ENCODE measurements at regions not wholly inside any gene's neighbourhood (a gene's known extent, or its start where the extent isn't known, plus 50 kb on each side); places are given as distances from the start of the nearest gene placed in this dataset.

DNA sequence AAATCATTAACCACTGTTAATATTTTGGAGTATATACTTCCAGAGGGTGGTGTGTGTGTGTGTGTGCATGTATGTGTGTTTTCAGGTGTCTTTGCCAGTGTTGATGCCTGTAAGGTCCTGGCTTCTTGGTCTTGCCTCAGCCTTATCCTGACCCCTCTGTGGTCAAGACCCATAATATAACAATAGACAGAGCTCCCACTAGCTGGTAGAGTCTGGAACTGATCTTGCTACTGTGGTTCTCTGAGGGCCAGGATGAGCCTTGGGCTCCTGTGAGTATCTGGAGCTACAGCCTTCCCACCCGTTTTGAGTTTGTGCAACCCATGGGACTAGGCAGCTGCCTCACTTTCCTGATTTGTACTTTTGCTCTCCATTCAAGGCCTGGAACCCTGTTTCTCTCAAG is 191.0 kb downstream of the IBTK start:
- TF ChIP-seq POLR2AphosphoS5 (IDR thresholded peaks at IDR 0.05; ENCODE audit: low read depth) (no peak), SPI1 (IDR thresholded peaks at IDR 0.05; ENCODE audit: borderline replicate concordance, low read depth) (no peak), GABPA (IDR thresholded peaks at IDR 0.05; ENCODE audit: low read depth) (no peak)
- TF ChIP-seq, protein P1, sequence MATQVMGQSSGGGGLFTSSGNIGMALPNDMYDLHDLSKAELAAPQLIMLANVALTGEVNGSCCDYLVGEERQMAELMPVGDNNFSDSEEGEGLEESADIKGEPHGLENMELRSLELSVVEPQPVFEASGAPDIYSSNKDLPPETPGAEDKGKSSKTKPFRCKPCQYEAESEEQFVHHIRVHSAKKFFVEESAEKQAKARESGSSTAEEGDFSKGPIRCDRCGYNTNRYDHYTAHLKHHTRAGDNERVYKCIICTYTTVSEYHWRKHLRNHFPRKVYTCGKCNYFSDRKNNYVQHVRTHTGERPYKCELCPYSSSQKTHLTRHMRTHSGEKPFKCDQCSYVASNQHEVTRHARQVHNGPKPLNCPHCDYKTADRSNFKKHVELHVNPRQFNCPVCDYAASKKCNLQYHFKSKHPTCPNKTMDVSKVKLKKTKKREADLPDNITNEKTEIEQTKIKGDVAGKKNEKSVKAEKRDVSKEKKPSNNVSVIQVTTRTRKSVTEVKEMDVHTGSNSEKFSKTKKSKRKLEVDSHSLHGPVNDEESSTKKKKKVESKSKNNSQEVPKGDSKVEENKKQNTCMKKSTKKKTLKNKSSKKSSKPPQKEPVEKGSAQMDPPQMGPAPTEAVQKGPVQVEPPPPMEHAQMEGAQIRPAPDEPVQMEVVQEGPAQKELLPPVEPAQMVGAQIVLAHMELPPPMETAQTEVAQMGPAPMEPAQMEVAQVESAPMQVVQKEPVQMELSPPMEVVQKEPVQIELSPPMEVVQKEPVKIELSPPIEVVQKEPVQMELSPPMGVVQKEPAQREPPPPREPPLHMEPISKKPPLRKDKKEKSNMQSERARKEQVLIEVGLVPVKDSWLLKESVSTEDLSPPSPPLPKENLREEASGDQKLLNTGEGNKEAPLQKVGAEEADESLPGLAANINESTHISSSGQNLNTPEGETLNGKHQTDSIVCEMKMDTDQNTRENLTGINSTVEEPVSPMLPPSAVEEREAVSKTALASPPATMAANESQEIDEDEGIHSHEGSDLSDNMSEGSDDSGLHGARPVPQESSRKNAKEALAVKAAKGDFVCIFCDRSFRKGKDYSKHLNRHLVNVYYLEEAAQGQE (IDR thresholded peaks at IDR 0.05; ENCODE audit: insufficient replicate concordance, low read depth): no peak
- TF ChIP-seq, protein P2, sequence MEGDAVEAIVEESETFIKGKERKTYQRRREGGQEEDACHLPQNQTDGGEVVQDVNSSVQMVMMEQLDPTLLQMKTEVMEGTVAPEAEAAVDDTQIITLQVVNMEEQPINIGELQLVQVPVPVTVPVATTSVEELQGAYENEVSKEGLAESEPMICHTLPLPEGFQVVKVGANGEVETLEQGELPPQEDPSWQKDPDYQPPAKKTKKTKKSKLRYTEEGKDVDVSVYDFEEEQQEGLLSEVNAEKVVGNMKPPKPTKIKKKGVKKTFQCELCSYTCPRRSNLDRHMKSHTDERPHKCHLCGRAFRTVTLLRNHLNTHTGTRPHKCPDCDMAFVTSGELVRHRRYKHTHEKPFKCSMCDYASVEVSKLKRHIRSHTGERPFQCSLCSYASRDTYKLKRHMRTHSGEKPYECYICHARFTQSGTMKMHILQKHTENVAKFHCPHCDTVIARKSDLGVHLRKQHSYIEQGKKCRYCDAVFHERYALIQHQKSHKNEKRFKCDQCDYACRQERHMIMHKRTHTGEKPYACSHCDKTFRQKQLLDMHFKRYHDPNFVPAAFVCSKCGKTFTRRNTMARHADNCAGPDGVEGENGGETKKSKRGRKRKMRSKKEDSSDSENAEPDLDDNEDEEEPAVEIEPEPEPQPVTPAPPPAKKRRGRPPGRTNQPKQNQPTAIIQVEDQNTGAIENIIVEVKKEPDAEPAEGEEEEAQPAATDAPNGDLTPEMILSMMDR (IDR thresholded peaks at IDR 0.05; ENCODE audit: insufficient read depth, low read length): no peak
- Histone ChIP-seq H3K27me3 (ENCODE audit: insufficient read depth, poor library complexity, severe bottlenecking) (no peaks in the 10 kb centered on the region), H3K27ac (replicated peaks) (no peak overlapping the region), H3K4me3 (replicated peaks; ENCODE audit: insufficient read depth, low read length) (no peak overlapping the region)
- no peak for DNase-seq (ENCODE audit: low read depth in 1 of 2, low spot score in 1 of 2)

DNA sequence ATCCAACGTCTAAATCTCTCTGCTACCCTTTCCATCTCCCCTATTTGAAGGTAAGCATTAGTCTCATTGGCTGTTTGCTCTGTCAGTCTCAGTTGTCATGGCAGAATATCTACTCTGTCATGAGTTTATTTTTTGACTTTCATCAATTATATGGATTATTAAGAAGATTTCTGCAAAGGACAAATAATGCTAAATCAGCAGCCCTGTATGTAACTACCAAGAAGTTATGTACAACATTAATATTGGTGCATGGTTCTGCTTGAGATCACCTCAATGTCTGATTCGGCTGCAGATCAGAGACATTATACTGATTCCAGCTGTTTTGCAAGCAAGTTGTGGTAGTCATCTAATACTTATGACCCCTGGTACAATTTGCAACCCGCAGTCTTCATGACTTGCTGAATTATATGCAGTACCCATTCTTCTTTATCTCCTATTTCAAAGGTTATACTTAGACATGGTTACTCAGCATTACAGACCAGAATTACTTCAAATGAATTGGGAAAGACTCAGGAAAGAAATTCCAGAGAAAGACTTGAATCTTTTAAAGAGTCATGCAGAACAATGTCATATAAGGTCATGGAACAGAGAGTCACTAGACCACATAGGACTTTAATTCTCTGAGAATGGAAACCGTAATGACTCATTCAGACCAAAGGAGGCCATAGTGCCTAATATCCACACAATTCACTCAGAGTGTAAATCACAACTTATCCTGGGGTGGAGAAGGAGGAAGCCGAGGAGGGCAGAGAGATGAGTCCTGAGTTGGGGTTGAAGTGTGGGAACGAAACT is 201.4 kb downstream of the IBTK start:
- TF ChIP-seq SPI1 (IDR thresholded peaks at IDR 0.05; ENCODE audit: borderline replicate concordance, low read depth) (no peak), POLR2AphosphoS5 (IDR thresholded peaks at IDR 0.05; ENCODE audit: low read depth) (no peak), GABPA (IDR thresholded peaks at IDR 0.05; ENCODE audit: low read depth) (no peak)
- TF ChIP-seq, protein P1 (IDR thresholded peaks at IDR 0.05; ENCODE audit: insufficient replicate concordance, low read depth): no peak
- TF ChIP-seq, protein P2 (IDR thresholded peaks at IDR 0.05; ENCODE audit: insufficient read depth, low read length): no peak
- Histone ChIP-seq H3K27ac (replicated peaks) (no peak overlapping the region), H3K4me3 (replicated peaks; ENCODE audit: insufficient read depth, low read length) (no peak overlapping the region), H3K27me3 (ENCODE audit: insufficient read depth, poor library complexity, severe bottlenecking) (no peaks in the 10 kb centered on the region)
- no peak for DNase-seq (ENCODE audit: low read depth in 1 of 2, low spot score in 1 of 2)

DNA sequence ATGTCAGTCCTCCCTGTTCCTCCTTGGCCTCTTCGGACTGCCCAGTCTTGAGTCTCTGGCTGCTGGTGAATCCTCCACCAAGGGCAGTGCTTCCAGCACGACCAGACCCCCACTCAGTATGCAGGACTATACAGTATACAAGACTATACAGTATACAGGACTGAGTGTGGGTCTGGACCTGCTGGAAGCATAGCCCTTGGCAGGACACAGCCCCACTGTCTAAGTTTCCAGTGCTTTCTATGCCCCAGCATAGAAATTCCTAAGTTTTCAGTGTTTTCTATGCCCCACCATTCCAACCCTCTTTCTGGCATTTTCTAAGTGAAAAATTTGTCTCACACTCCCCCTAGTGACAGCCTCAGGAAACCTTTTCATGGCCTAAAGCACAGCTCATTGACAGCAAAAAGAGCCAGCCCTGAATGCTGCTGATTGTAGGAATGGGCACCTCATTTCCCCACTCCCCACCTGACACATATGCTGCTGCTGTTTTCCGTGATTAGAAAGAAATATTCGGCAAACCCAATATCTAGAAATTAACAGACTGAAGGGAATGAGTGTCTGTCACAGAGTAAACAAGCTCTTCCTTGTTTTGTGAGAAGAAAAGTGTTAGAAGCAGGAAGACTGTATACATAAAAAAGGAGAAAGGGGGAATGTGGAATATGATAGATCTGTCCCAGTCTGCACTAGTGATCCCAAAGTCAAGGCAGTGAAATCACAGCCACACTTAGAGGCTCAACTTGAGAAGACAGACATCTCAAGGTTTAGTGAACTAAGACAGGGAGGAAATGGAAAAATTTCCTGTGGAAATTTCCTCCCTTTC is 206.9 kb downstream of the IBTK start:
- Histone ChIP-seq H3K27me3 (ENCODE audit: insufficient read depth, poor library complexity, severe bottlenecking) (no peaks in the 10 kb centered on the region), H3K4me3 (replicated peaks; ENCODE audit: insufficient read depth, low read length) (no peak overlapping the region), H3K27ac (replicated peaks) (no peak overlapping the region)
- no peak for TF ChIP-seq GABPA (IDR thresholded peaks at IDR 0.05; ENCODE audit: low read depth)
- TF ChIP-seq, protein P2 (IDR thresholded peaks at IDR 0.05; ENCODE audit: insufficient read depth, low read length): peak; percentile 65
- peak in 1 of 2 experiments; percentile 44 for DNase-seq (ENCODE audit: low read depth in 1 of 2, low spot score in 1 of 2)

Measured in HL-60 (cell line).